HFF-Myc (cell line): ENCODE measurements at regions not wholly inside any gene's neighbourhood (a gene's known extent, or its start where the extent isn't known, plus 50 kb on each side); places are given as distances from the start of the nearest gene placed in this dataset.

Experiments
- DNase-seq: peaks from one replicate; pipeline ENCODE4 v3.0.0-alpha.2; 2011; ENCODE audit warnings: low read depth; ENCODE audit errors: extremely low read depth
- H3K4me3 ChIP-seq: replicated peaks from 2 replicates; pipeline ENCODE4 v1.5.1; 2011; ENCODE audit warnings: low read depth, mild to moderate bottlenecking, control low read depth, low read length
- TF ChIP-seq, protein P1 (sequence below): IDR thresholded peaks from 2 replicates; pipeline ENCODE4 v1.5.1; 2012; ENCODE audit warnings: mild to moderate bottlenecking, low read depth, low read length, control low read depth; ENCODE audit errors: missing control alignments

DNA sequence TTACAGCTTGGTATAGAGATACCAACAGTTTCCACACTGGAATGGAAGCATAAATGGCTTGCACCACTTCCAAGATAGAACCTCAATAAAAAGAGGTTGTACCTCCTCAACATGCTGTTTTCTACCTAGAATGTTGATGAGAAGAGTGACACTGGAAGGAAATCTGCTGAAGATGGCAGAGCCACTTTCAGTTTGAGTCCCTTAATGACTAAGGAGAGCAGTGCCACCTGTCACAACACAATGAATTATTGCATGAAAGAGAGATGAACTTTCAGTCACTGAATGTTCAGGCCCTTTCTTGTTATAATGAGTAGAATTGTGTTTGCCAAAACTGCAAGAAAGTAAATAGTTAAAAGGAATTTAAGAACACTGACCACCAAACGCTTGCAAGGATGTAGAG is 958.5 kb downstream of the DTWD2 start:
- TF ChIP-seq, protein P1, sequence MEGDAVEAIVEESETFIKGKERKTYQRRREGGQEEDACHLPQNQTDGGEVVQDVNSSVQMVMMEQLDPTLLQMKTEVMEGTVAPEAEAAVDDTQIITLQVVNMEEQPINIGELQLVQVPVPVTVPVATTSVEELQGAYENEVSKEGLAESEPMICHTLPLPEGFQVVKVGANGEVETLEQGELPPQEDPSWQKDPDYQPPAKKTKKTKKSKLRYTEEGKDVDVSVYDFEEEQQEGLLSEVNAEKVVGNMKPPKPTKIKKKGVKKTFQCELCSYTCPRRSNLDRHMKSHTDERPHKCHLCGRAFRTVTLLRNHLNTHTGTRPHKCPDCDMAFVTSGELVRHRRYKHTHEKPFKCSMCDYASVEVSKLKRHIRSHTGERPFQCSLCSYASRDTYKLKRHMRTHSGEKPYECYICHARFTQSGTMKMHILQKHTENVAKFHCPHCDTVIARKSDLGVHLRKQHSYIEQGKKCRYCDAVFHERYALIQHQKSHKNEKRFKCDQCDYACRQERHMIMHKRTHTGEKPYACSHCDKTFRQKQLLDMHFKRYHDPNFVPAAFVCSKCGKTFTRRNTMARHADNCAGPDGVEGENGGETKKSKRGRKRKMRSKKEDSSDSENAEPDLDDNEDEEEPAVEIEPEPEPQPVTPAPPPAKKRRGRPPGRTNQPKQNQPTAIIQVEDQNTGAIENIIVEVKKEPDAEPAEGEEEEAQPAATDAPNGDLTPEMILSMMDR, result no peak
- no peak overlapping the region for H3K4me3 ChIP-seq
- DNase-seq, result no peak

DNA sequence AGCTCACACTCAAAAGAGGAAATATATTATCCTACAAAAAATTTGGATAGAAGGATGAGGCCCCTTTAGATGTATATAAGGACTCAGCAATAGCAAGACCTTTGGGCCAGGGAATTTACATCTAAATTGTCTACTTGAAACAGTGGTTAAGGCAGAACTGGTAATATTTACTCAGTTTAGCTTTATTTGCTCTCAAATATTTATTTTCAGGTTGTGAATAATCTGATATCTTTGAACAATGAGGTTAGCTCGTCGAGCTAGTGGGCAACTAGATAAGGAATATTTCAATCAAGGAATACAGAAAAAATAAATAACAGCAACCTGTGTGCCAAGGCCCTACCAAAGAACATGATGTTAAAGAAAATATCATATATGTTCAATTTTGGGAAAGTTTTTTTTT is 966.3 kb downstream of the DTWD2 start:
- TF ChIP-seq, protein P1, result no peak
- DNase-seq, result no peak
- H3K4me3 ChIP-seq, result no peak overlapping the region

DNA sequence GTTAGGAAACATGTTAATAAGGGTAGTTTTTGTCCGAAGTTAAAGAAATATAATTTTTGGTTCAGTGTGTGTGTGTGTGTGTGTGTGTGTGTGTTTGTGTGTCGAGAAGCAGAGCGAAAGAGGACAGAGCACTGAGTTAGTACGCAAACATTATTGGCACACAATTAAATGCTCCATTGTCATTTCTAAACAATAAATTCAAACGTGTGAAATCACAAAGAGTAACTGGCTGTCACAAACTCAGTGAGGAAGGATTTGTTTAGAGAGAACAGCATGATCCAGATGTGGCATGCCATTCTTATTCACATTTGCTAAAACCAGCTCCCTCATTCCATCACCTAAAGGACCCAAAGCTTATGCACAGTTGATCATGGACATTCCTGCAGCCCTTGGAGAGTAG is 970.8 kb downstream of the DTWD2 start:
- TF ChIP-seq, protein P1, result no peak
- no peak for DNase-seq
- no peak overlapping the region for H3K4me3 ChIP-seq

DNA sequence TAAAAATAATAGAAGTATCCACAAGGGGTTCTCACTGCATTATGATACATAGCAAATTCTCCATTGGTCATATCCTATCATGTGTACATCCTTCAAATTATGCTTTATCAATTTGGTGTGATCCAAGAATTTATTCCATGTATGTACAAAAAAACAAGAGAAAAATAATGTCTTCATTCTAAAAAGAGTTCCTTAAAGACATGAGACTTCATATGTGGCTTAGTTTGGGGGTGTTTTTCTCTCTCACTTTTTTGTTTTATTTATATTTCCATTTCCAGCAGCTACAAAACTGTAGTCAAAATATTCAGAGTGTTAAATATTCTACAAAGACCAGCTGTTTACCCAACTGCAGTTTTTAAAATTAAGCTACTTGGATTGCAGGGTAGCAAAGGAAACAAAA is 972.0 kb downstream of the DTWD2 start:
- H3K4me3 ChIP-seq, result no peak overlapping the region
- no peak for DNase-seq
- TF ChIP-seq, protein P1, result no peak

DNA sequence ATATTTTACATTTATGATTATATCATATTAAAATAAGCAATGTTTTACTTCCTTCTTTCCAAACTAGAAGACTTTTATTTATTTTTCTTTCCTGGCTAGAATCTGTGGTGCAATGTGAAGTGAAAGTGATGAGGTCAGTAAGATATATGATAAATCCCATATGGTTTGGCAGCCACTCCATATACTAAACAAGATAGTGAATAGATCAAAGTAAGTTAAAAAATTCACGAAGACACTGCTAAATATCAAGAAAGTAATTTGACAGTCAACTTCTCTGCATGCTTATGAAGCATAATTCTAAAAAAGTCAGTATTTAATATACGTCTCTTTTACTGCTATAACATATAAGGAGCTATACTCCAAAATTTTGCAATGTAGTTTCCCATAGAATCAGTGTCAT is 972.8 kb downstream of the DTWD2 start:
- TF ChIP-seq, protein P1, result no peak
- DNase-seq, result no peak
- no peak overlapping the region for H3K4me3 ChIP-seq

DNA sequence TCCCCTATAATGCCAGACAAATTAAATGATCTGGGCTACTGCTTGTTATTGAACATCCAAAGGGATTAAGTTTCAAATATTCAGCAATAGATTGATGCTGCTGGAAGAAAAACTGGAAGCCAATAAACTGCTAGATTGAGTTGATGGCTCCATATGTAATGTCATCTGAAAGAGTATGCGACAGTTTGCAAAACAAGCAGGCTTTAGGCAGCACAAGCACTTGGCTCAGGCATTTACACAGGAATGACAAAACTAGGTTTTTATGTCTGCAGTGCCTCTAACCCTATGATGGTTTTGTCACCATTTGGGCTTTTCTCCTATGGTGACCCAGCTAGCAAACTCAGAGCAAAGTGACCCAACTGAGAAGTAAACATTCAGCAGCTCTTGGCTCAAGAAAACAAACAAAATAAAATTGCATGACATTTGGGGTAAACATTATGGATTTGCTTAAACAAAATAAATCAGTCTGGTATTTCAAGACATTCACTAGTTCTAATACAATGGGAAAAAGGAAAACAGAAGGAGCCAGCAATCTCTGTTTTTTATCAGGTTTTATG is 978.5 kb downstream of the DTWD2 start:
- H3K4me3 ChIP-seq, result no peak overlapping the region
- no peak for DNase-seq
- TF ChIP-seq, protein P1, result no peak

DNA sequence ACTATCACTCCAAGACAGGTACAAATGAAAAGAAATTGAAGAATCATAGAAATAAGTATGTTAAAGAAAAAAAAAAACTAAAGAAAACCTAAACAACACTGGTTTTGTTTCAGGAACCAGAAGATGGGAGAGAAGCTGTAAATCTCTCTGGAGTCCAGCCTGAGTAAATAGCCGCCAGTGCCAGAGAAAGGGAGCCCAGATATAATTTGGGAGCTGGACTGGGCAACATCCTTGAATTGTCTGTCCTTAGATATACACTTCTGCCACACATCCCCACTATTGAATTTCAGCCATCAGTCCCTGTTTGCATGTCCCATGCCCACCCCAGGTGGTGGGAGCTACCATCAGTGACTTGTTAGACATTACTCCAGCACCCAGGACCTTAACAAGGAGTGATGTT is 979.6 kb downstream of the DTWD2 start:
- H3K4me3 ChIP-seq, result no peak overlapping the region
- DNase-seq, result no peak
- TF ChIP-seq, protein P1, result no peak
